ENCODE measurements at regions not wholly inside any gene's neighbourhood (a gene's known extent, or its start where the extent isn't known, plus 50 kb on each side); places are given as distances from the start of the nearest gene placed in this dataset.

- DNase-seq, result no peak
Measured at GRCh38 chr4:147370473-147370872, 110.4 kb upstream of the EDNRA start.

- no peak for DNase-seq
Measured at GRCh38 chr4:147370881-147371280, 110.0 kb upstream of the EDNRA start.

GRCh38 chr4:147371661-147372060 lies 109.2 kb upstream of the EDNRA start:
- DNase-seq, result no peak

GRCh38 chr4:147378780-147379179 lies 102.1 kb upstream of the EDNRA start:
- no peak for DNase-seq

GRCh38 chr4:147381749-147382148 lies 99.1 kb upstream of the EDNRA start:
- no peak for DNase-seq

GRCh38 chr4:147388018-147388417 lies 92.9 kb upstream of the EDNRA start:
- DNase-seq, result no peak

- DNase-seq, result no peak
Measured at GRCh38 chr4:147396105-147396504, 84.8 kb upstream of the EDNRA start.

- DNase-seq, result no peak
Measured at GRCh38 chr4:147398556-147398955, 82.3 kb upstream of the EDNRA start.

- DNase-seq, result no peak
Measured at GRCh38 chr4:147400721-147401120, 80.2 kb upstream of the EDNRA start.

GRCh38 chr4:147401221-147401620 lies 79.7 kb upstream of the EDNRA start:
- DNase-seq, result no peak

- DNase-seq, result no peak
Measured at GRCh38 chr4:147407261-147408045, 73.4 kb upstream of the EDNRA start.

GRCh38 chr4:147408189-147408588 lies 72.7 kb upstream of the EDNRA start:
- DNase-seq, result no peak

GRCh38 chr4:147409350-147409749 lies 71.5 kb upstream of the EDNRA start:
- DNase-seq, result no peak

GRCh38 chr4:147418226-147418625 lies 62.7 kb upstream of the EDNRA start:
- DNase-seq, result no peak

GRCh38 chr4:147421456-147421855 lies 59.4 kb upstream of the EDNRA start:
- DNase-seq, result no peak

- DNase-seq, result no peak
Measured at GRCh38 chr4:147423229-147423628, 57.7 kb upstream of the EDNRA start.

- DNase-seq, result no peak
Measured at GRCh38 chr4:147425019-147425418, 55.9 kb upstream of the EDNRA start.

GRCh38 chr4:147428583-147428982 lies 52.3 kb upstream of the EDNRA start:
- DNase-seq, result no peak

- no peak for DNase-seq
Measured at GRCh38 chr4:147430111-147430510, 50.8 kb upstream of the EDNRA start.
